ENCODE measurements at regions not wholly inside any gene's neighbourhood (a gene's known extent, or its start where the extent isn't known, plus 50 kb on each side); places are given as distances from the start of the nearest gene placed in this dataset.

DNA sequence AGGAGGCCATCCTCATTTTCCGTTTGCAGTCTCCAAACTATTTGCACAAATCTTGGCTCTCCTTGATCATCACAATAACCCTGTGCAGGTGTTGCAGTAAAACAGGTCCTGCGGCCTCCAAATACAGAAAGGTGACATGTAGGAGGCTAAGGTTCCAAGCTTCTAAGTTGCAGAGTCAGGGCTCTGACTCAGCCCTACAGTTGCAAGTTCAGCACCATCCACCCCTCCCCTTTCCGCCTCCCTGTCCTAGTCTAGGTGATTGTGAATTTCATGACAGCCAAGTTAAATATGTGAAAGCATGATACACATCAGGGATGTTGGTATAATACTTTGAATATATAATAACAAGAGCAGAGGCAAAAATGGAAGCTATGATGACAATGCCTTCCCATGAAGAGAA, 317.3 kb upstream of the CDH4 start:
- intact Hi-C loops (cut with DNase I, micrococcal nuclease) = no loop called here
- DNase-seq (no peak), ATAC-seq (no peak)

DNA sequence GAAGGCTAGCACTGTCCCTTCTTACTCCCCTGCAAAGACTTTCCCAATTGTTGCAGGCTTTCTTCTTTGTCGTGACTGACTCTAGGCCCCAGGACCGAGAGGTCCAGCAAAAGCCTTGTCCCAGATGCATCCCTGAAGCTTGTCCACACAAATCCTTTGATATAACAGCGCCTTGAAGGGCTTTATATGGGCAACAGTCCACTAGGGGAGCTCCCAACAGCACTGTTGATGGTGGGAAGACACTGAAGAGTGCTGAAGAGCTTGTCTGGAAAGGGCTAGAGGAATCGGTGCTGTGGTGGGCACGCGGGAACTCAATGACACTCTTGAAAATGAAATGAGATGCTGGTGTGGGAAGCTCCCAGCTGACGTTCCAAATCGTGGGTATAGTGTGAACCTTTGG, 316.1 kb upstream of the CDH4 start:
- intact Hi-C loops (cut with DNase I, micrococcal nuclease) = no loop called here
- ATAC-seq = no peak

DNA sequence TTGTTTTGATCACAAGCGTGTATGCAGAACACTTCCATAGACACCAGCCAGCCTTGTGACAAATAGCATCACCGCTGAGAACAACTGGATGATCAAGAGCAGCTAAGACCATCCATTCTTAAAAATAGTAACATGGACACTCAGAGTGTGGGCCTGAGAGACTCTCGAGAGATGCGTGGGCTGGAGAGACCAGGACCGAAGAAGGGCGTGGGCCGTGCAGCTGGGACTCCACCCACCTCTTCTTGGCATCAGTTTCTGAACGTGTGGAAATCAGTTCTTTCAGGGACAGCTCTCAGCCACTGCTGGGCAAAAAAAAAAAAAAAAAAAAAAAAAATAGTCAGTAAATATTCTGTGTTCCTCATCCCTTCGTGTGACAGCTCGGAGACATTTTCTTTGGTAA, 314.5 kb upstream of the CDH4 start:
- DNase-seq (no peak), ATAC-seq (no peak)
- intact Hi-C loops (cut with DNase I, micrococcal nuclease) = no loop called here

More for the DNA sequence above, 316.1 kb upstream of the CDH4 start:
- no peak for DNase-seq

DNA sequence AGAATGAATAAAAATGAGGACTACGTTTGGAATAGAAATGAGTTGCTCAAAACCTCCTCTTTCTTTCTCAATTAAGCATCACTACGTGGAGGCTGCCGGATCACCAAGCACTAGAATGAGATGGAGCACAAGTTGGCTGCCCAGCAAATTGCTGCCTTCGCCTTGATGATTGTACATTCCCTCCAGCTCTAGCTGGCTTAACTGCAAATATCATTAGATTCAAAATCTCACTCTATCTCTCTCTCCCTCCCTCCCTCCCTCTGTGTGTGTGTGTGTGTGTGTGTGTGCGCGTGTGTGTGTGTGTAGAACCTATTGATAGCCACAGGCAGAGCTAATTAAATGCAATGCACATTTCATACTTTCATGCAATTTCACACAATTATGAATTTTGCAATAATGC, 310.7 kb upstream of the CDH4 start:
- intact Hi-C loops (cut with DNase I, micrococcal nuclease) = no loop called here
- DNase-seq = no peak
- no peak for ATAC-seq

DNA sequence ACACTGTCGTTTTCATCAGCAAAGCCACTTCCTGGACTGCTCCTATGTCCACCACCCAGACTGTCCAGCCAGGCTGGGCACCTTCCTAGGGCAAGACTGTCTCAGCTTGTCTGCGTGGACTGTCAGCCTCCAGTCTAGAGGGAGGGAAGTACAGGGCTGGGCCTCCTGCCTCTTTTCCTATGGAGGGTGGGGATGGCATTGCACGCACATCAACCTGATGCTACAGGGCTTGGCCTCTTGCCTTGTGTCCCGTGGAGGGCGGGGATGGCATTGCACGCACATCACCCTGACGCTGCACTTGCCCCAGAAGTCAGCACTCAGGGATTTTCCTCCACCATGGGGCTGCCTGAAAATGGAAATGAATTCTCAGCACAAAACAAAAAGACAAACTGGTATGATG, 304.2 kb upstream of the CDH4 start:
- ATAC-seq = no peak
- intact Hi-C loops (cut with DNase I, micrococcal nuclease) = no loop called here

DNA sequence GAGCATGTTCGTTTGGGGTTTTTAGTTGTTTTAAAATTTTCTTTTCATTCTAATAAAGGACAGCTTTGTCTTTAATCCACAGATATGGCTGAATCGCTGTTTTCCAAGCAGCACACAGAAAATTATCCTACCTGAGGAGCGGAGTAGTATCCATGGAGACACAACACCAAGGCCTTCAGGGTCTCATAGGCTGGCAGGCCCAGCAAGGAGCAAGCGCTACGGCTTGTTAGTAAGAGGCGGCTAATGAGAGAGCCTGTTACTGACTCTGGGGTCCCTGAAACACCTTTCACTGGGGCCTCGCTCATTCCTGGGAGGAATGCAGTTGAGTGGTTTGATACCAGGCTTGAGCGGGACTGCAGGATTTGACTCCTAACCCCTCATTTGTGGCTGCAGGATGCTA, 303.8 kb upstream of the CDH4 start:
- ATAC-seq = no peak
- intact Hi-C loops (cut with DNase I, micrococcal nuclease) = no loop called here
- DNase-seq = no peak

More for the DNA sequence above, 304.2 kb upstream of the CDH4 start:
- DNase-seq = no peak

DNA sequence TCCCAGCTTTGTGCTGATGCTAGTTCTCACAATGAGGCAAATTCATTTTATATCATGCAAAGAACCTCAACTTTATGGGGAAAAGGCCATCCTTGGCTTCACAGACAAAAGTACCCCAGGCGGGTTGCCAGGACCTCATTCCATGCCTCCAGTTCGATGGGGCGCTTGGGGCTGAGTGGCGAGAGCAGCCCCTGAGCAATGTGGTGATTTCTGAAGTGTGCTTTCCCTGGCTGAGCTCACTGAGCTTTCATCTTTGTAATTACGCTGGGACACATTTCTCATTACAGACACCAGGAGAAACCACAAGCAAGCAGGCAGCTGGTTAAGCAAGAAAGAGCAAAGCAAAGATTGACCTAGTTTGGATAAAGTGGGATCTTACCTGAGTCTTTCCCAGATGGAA, 301.5 kb upstream of the CDH4 start:
- ATAC-seq (no peak), DNase-seq (no peak)
- intact Hi-C loops (cut with DNase I, micrococcal nuclease) = no loop called here

DNA sequence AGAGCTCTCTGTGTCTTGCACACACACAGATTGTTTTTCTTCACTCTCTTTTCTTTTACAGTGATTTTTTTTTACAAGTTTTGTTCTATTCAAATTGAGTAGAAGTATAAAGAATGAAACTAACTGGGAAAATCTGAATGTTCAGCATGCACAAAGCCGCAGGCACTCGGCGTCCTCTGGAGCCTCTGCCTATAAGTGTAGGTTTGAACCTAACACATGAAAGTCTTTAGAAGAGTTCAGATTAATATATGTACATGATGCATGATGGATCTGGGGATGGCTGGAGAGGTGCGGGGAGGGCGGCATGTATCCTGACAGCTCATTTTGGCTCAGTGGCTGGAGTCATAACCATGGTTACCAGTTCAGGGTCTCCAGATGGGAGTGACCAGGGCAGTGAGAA, 301.1 kb upstream of the CDH4 start:
- no peak for ATAC-seq
- intact Hi-C loops (cut with DNase I, micrococcal nuclease) = no loop called here
- no peak for DNase-seq

DNA sequence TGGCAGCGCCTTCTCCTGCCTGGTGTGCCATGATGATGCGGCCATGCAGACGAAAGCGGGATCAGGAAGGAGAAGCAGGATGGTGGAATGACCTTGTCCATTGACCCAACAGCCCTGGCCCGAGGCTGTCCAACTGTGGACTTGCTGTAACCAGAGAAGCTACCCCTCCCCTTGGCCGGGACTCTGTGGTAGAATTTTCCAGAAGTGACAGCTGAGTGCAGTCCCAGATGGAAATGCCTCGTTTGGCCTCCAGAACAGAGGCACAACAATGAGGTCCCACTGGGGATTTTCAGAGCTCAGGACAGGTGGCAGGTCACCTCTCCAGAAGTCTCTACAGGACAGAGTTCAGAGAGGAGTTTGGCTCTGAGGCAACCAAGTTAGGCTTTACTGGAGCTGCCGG, 299.2 kb upstream of the CDH4 start:
- DNase-seq (no peak), ATAC-seq (no peak)
- intact Hi-C loops (cut with DNase I, micrococcal nuclease) = no loop called here

DNA sequence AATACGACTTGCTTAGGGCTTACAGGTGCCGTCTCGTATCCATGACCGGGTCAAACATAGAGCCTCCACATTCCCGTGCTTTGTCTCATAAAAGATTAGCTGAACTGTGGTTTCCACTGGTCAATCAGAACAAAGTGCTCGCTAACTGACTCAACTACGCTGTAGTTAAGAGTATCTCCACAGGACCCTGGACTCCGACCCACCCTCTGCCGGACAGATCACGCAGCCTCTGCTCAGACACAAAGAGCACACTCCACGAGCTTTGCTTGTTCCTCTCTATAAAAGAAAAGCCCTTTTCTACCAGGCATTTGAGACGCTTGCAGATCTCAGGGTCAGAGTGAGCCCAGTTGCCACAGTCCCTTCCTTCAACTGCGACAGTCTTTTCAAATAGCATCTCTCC, 298.7 kb upstream of the CDH4 start:
- intact Hi-C loops (cut with DNase I, micrococcal nuclease) = no loop called here

DNA sequence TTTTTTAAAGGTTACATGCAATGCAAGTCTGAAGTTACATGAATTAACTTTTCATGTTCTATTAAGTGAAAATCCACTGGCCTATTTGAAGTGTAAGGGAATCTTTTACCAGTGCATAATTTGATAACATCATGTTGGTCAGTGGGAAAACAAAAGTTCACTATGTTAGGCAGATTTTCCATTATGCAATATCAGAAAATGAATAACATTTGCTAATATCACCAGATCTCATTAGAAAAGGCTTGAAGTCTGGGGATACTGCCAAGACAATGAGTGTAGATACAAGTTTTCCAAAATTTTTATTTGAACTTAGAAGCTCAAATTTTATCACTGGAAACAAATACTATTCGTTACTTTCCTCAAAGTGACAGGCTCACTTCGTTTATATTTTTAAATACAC, 296.4 kb upstream of the CDH4 start:
- DNase-seq (no peak), ATAC-seq (no peak)
- intact Hi-C loops (cut with DNase I, micrococcal nuclease) = no loop called here

More for the DNA sequence above, 298.7 kb upstream of the CDH4 start:
- DNase-seq (no peak), ATAC-seq (no peak)

DNA sequence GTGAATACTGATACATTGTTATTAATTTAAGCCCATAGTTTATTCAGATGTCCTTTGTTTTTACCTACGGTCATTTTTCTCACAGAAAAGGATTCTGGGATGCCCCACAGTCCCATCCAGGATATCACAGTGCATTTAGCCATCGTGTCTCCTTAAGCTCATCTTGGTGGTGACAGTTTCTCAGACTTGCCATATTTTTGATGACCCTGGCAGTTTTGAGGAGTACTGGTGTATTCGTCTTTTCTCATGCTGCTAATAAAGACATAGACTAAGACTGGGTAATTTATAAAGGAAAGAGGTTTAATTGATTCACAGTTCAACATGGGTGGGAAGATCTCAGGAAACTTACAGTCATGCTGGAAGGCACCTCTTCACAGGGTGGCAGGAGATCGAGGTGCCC, 295.9 kb upstream of the CDH4 start:
- intact Hi-C loops (cut with DNase I, micrococcal nuclease) = no loop called here
- ATAC-seq = no peak
- DNase-seq = no peak

DNA sequence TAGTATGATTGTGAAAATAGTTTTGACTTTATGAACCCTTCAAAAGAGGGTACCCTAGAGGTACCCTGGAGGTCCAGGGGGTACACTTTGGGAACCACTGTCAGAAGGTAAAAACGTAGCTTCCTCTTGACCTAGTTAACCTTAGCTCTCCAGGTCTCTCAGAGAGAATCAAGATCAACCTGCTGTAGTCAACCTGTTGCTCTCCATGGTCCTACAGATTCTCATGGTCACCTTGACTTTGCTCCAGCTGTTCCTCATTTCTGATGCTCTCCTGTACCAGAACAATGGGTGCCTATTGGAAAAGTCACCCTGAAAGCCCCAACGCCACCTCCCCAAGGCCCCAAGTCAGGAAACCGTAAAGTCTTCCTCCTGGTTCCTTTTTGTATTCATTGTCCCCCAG, 294.4 kb upstream of the CDH4 start:
- DNase-seq = no peak
- intact Hi-C loops (cut with DNase I, micrococcal nuclease) = no loop called here
- no peak for ATAC-seq

DNA sequence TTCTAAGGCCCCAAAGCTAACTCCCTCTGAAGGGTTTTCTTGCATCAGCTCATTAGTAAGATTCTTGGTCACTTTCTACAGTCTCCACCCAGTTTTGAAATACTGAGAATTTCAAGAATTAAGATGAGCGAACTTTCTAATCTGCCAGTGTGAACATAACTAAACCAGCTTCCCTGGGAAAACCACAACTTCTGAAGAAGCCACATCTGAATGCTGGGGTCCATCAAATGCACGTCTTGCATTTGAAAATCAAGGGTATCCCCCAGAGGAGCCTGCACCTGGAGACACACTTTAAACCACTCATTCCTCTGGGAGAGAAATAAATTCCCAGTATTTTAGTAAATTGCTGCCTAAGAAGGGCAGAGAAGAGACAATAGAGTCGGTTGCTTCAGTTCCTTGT, 292.1 kb upstream of the CDH4 start:
- ATAC-seq (no peak), DNase-seq (no peak)
- intact Hi-C loops (cut with DNase I, micrococcal nuclease) = no loop called here

DNA sequence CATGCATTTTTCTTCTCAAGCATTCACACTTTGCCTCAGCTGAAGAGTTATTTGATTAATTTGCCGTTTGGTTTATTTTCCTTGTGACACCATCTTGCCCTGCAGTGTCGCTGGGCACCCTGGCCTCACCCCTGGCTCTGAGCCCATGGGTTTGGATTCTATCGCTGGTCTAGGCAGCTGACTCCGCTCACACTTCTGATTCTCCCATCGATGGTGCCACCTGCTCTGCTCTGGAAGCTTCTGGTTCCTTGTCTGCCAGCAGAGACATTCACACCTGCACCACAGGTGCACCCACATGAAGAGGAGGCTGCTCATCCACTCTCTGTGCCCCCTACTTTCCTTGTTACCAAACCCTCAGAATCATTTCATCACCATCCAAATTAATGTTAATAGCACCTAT, 291.6 kb upstream of the CDH4 start:
- no peak for ATAC-seq
- DNase-seq = no peak
- intact Hi-C loops (cut with DNase I, micrococcal nuclease) = no loop called here

DNA sequence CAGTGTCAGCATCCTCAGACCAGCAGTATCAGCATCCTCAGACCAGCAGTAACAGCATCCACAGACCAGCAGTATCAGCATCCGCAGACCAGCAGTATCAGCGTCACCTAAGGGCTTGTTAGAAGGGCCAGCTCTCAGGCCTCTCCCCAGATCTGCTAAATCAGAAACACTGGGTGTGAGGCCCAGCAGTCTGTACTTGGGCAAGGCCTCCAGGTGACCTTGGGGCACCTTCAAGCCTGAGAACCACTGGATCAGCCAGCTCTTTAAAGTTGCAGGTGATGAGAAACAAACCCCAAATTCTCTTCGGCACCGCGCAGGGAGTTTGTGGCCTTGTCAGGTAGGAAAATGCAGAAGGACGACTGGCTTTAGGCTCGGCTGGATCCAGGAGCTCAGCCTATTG, 290.5 kb upstream of the CDH4 start:
- intact Hi-C loops (cut with DNase I, micrococcal nuclease) = no loop called here
- DNase-seq = no peak
- ATAC-seq = no peak

DNA sequence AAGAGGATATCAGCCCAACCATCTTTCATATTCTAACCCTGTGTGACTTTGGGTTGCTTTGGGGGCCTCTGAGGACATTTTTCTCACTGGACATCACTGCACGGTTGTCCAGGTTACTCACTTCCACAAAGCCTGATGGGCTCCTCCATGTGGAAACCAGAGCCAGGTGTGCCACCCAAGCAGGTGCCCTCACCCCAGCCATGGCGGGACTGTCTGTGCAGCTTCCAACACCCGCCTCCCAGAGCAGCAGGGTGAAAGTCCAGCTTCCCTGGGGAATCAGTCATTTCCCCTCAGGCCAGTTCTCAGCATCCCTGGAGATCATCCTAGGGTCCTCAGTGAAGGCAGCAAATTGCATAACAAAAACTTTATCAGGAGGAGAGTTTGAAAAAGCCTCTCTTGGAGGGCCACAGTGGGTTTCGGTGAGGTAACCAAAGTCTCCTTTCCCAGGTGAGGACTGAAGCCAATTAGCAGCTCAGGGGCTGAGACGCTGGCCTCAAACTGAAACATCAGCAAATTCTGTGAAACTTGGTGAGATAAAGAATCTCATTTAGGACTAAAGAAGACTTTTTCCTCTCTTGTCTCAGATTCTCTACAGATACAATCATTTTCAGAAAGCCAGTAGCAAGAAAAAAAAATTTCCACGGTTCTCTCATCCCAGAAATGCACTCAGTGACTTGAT, 289.6 kb upstream of the CDH4 start:
- DNase-seq (no peak), ATAC-seq (no peak)
- intact Hi-C loops (cut with DNase I, micrococcal nuclease) = no loop called here

DNA sequence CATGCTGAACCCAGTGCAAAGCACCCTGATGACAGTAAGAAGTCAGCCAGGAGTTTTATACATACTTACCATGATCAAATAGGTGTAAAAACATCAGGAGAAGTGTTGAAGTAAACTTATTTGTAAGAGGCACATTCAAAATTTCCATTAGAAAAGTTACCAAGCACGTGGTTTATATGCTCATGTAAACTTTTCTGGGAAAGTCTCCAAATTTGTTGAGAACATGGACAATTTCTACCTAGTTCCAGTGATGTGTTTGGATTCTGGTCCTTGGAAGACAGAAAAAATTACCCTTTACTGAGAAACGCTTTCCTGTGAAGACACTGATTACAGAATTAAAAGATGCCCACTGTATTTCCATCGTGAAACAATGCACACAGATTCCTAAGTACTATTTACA, 288.9 kb upstream of the CDH4 start:
- DNase-seq (no peak), ATAC-seq (no peak)
- intact Hi-C loops (cut with DNase I, micrococcal nuclease) = no loop called here

DNA sequence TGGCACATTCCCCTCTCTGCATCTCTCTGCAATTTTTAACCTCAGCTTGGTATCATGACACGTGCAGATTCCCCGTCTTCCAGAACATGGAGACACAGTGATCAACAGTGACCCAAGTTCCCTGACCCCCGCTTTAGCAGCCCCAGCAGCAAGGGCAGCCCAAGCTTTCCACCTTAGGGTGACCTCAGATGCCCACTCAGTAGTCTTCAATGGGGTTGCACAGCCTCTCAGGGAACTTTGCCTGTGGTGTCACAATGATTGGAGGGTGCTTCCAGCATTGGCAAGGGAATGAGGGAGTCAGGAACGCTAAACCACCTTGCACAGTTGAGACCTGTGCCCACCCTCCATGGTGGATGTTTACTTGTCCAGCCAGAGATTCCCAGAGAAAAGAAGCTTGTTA, 287.1 kb upstream of the CDH4 start:
- DNase-seq (no peak), ATAC-seq (no peak)
- intact Hi-C loops (cut with DNase I, micrococcal nuclease) = no loop called here

DNA sequence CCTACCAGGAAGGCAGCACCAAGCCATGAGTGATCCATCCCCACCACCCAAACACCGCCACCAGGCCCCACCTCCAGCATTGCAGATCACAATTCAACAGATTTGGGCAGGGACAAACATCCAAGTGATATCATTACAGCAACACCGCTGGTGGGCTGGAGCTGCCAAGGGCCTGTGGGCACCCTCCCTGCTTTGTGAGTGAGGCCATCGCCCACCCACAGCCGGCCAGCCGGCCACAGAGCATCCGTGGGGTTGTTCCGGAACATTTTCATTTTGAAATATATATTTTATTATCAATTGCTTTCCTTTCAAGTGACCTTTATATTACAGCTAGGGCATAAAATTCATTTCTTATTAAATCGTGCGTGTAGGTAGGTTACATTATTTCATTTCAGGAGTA, 286.0 kb upstream of the CDH4 start:
- ATAC-seq = no peak
- intact Hi-C loops (cut with DNase I, micrococcal nuclease) = no loop called here
- no peak for DNase-seq

DNA sequence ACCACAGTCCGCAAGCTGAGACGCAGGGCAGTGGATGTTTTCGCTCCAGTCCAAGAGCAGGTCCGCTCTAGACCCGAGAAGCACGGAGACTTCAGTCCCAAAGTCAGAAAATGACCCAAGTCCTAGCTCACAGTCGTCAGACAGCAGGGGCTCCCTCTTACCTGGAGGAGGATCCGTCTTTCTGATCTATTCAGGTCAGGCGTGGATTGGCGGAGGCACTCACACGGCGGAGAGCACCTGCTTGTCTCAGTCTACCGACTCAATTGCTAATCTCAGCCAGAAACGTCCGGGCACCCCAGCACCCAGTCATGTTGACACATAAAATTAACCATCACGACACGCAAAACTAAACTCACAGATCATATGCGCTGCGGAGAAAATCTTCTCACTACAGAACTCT, 285.3 kb upstream of the CDH4 start:
- intact Hi-C loops (cut with DNase I, micrococcal nuclease) = no loop called here
- no peak for ATAC-seq
- DNase-seq = no peak
